Chondrocyte (in vitro differentiated cells): ENCODE measurements at regions not wholly inside any gene's neighbourhood (a gene's known extent, or its start where the extent isn't known, plus 50 kb on each side); places are given as distances from the start of the nearest gene placed in this dataset.

Source experiments
- DNase-seq: peaks from one replicate; pipeline ENCODE4 v3.0.0; 2021; ENCODE audit warnings: mixed read lengths, low spot score
- H3K27ac Mint-ChIP-seq: one replicate; pipeline ENCODE4 v1.8.0; 2021; ENCODE audit warnings: mild to moderate bottlenecking, moderate library complexity, mixed read lengths; ENCODE audit not compliant: unreplicated experiment
- H3K27me3 Mint-ChIP-seq: 2 replicates; pipeline ENCODE4 v1.8.0; 2021; ENCODE audit warnings: low read depth, mixed read lengths
- H3K36me3 Mint-ChIP-seq: 2 replicates; pipeline ENCODE4 v1.8.0; 2021; ENCODE audit warnings: low read depth, mixed read lengths
- H3K4me1 Mint-ChIP-seq: 2 replicates; pipeline ENCODE4 v1.8.0; 2021; ENCODE audit warnings: low read depth, mild to moderate bottlenecking, mixed read lengths
- H3K4me3 Mint-ChIP-seq: one replicate; pipeline ENCODE4 v1.8.0; 2021; ENCODE audit warnings: mild to moderate bottlenecking, moderate library complexity, mixed read lengths; ENCODE audit not compliant: unreplicated experiment
- H3K9me3 Mint-ChIP-seq: 2 replicates; pipeline ENCODE4 v1.8.0; 2021; ENCODE audit warnings: low read depth, mixed read lengths
- CTCF ChIP-seq: fragments of 200-600 bp; sonication (generic); IDR thresholded peaks from 2 replicates; pipeline ENCODE4 v1.5.0; 2021; ENCODE audit warnings: antibody characterized with exemption, mild to moderate bottlenecking, moderate library complexity

- H3K4me3 Mint-ChIP-seq, result no peak overlapping the region
- no peak for TF ChIP-seq CTCF
- H3K36me3 Mint-ChIP-seq, result no peaks in the 10 kb centered on the region
- peaks cover 38% of the 10 kb centered on the region for H3K4me1 Mint-ChIP-seq
- no peaks in the 10 kb centered on the region for H3K9me3 Mint-ChIP-seq
- peaks cover 4% of the 10 kb centered on the region for H3K27me3 Mint-ChIP-seq
- no peak for DNase-seq
- peak overlapping the region; percentile 15 for H3K27ac Mint-ChIP-seq
Observed at GRCh38 chr12:75662511-75663159, 151.2 kb upstream of the KRR1 start.

GRCh38 chr12:75661908-75662307 is 150.5 kb upstream of the KRR1 start:
- TF ChIP-seq CTCF, result no peak
- Mint-ChIP-seq H3K4me3 (no peak overlapping the region), H3K9me3 (no peaks in the 10 kb centered on the region), H3K27me3 (peaks cover 4% of the 10 kb centered on the region), H3K27ac (no peak overlapping the region), H3K36me3 (no peaks in the 10 kb centered on the region), H3K4me1 (peaks cover 34% of the 10 kb centered on the region)
- no peak for DNase-seq

- TF ChIP-seq CTCF, result no peak
- Mint-ChIP-seq H3K36me3 (no peaks in the 10 kb centered on the region), H3K9me3 (no peaks in the 10 kb centered on the region), H3K4me1 (peaks cover 33% of the 10 kb centered on the region), H3K27me3 (peaks cover 4% of the 10 kb centered on the region), H3K4me3 (no peak overlapping the region), H3K27ac (no peak overlapping the region)
- DNase-seq, result no peak
Observed at GRCh38 chr12:75660805-75661404, 149.5 kb upstream of the KRR1 start.

GRCh38 chr12:75660107-75660530 is 148.7 kb upstream of the KRR1 start:
- Mint-ChIP-seq H3K27ac (no peak overlapping the region), H3K4me1 (peaks cover 26% of the 10 kb centered on the region), H3K9me3 (no peaks in the 10 kb centered on the region), H3K36me3 (no peaks in the 10 kb centered on the region), H3K4me3 (no peak overlapping the region), H3K27me3 (peaks cover 4% of the 10 kb centered on the region)
- no peak for TF ChIP-seq CTCF
- DNase-seq, result no peak

- Mint-ChIP-seq H3K27ac (peak overlapping the region; percentile 38), H3K36me3 (no peaks in the 10 kb centered on the region), H3K4me1 (peaks cover 24% of the 10 kb centered on the region), H3K4me3 (no peak overlapping the region), H3K9me3 (no peaks in the 10 kb centered on the region), H3K27me3 (peaks cover 5% of the 10 kb centered on the region)
- no peak for DNase-seq
- TF ChIP-seq CTCF, result no peak
Observed at GRCh38 chr12:75658901-75659823, 147.8 kb upstream of the KRR1 start.
